SHP77 (cell line): ENCODE measurements at regions not wholly inside any gene's neighbourhood (a gene's known extent, or its start where the extent isn't known, plus 50 kb on each side); places are given as distances from the start of the nearest gene placed in this dataset.

Source experiments
- DNase-seq, 2 experiments: peaks; one replicate each; lab custom pipeline; 2025; lab: John Stamatoyannopoulos, UW

- DNase-seq = no peak
Measured at GRCh38 chr1:36743286-36744005, 260.7 kb upstream of the CSF3R start.

DNA sequence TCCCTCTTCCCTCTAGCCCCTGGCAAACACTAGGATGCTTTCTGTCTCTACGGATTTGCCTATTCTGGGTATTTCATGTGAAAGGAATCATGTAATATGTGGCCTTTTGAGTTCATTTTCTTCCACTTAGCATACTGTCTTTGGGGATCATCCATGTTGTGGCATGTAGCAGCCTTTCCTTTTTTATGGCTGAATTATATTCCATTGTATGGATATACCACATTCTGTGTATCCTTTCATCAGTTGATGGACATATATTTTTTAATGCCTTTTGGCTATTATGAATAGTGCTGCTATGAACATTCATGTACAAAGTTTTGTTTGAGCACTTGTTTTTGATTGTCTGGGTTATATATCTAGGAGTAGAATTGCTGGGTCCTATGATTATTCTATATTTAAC is 258.4 kb upstream of the CSF3R start:
- DNase-seq = no peak

DNA sequence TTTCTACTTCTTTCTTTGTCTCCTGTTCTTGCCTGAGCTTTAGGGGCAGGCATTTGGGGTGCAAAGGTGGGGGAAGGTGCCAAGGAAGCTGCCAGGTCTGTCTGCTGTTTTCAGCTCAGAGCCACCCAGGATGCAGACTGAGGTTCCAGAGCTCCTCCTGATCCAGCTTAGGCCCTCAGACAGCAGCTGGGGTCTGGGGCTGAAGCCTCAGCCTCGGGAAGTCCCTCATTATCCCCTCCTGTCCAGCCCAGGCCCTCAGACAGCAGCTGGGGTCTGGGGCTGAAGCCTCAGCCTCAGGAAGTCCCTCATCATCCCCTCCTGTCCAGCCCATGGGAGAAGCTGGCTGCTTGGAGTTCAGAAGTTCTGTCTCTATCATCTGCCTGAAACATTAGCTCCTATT is 257.7 kb upstream of the CSF3R start:
- no peak for DNase-seq

DNA sequence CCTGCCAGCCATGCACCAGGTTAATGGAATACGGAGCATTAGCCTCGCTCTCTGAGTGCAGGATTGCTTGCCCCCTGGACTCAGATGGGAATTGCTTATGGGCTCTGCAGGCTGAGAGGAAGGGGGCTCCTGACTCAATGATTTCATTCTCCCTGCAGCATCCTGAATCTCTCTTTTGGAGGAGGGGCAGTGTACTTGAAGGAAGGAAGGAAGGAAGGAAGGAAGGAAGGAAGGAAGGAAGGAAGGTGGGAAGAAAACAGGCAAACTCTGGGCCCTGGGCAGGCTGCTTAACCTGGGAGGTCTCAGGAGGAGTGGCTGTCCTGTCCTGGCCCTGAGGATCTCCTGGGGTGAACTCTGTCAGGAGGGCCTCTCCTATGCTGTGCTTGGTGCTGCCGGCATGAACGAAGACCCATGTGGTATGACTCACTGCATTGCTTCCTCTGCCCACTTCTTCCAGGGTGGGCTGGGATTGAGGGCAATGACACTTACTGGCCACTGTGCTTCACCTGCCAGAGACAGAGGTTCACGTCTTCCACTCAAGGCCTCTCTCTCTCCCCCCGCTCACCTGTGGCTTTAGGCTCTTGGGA is 257.1 kb upstream of the CSF3R start:
- no peak for DNase-seq

DNA sequence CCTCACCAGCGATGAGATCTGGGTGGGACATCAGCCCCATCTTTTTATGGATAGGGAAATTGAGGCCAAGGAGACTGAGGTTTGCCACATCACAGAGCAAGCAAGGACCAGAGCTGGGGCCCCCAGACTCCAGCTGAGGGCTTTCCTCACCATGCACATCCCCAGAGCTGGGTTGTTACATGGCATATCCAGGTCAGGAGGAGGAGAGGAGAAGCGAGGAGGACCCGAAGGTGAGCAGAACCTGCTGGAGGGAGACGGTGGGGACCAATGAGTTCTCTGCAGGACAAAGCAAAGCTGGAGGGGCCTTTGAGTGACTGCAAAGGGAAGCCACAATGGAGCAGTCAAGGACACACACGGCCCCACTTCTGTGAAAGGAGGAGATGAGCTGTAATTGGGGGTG is 255.5 kb upstream of the CSF3R start:
- no peak for DNase-seq

GRCh38 chr1:36737767-36738166 is 255.1 kb upstream of the CSF3R start:
- no peak for DNase-seq

DNA sequence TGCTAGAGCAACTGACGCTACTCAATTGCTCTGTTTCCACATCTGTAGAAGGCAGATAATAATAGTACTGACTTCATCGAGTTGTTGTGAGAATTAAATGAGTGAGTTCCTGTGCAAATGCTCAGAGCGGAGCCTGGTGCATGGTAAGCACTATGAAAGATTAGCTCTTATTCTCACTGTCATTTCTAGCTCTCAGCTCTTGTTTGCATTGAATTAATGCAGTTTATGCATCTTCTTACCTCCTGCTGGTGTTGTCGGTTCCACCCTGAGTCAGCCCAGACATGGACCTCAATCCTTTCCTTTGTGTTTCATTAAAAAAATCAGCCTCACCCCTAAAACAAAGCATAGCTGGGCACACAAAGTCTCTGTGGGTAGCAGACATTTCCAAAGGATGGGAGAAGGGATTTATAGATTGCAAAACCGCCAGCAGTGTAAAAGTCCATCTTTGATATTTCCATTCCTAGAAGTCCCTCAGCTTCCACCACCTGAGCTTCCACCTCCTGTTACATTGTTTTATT is 254.4 kb upstream of the CSF3R start:
- no peak for DNase-seq

- no peak for DNase-seq
Measured at GRCh38 chr1:36735939-36736730, 253.4 kb upstream of the CSF3R start.

DNA sequence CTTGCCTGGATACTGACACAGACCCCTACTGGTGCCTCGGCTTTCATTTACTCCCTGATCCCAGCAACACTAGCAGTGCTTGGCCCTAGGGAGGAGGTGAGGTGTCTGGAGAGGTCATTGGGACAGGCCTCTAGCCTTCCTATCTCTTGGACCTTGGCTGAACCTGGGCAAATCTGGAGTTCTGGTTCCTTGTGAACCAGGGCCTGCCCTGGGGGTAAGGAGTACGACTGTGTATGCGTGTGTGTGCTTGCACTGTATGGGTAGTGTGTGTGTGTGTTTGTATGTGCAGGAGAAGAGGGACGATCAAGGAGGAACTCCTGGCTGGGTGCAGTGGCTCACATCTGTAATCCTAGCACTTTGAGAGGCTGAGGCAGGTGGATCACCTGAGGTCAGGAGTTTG is 252.7 kb upstream of the CSF3R start:
- no peak for DNase-seq

DNA sequence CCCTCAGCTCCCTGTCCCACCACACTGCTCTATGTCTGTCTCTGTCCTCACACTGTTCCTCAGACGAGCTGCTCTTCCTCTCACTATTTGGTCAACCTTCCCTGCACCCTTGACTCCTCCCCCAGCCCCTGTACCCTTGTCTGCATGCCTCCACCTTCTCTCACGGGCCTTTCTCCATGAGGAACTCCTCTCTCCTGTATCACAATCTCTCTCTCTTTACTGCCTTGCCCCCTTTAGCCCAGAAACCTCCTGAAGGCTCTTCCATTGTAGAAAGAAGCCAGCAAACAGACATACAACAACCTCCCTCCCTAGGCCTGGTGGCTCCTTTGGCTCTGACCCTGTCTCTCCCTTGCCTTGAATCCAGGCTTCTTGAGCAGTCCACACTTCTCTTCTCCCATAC is 251.6 kb upstream of the CSF3R start:
- DNase-seq = no peak

- no peak for DNase-seq
Measured at GRCh38 chr1:36733748-36734147, 251.0 kb upstream of the CSF3R start.

DNA sequence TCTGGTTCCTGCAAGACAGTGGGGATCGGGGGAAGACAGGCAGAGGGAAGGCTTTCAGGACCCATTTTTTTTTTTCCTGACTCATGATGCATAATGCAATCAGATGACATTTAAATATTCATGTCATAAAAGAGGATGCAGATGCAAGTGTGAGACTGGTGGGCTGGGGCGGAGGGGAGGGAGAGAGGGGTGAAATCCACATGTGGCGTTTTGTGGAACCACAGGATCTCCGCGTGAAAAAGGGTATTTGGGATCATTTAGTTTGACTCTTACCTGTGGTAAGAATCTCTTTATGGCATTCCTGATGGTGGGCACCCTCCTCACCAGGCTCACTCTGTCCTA is 249.3 kb upstream of the CSF3R start:
- no peak for DNase-seq

GRCh38 chr1:36731226-36732014 is 248.7 kb upstream of the CSF3R start:
- DNase-seq = no peak

DNA sequence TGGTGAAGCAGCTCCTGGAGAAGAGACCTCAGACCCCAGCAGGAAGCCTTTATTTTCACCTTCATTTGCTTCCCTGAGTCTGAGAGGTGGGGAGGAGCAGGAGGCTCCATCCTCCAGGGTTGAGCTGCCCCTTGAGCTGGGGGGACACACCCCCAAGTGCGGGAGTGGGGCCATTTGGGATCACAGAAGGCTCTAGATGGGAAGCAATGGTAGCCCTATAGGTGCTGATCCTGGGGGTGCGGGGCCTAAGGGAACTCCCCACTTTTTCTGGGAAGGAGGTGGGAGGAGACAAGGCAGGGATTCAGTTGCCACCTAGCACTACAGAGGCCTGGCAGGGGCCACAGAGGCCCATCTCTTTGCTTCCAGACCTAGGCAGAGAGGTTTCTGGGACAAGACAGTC is 247.9 kb upstream of the CSF3R start:
- no peak for DNase-seq

GRCh38 chr1:36729716-36730510 is 247.2 kb upstream of the CSF3R start:
- DNase-seq = no peak

DNA sequence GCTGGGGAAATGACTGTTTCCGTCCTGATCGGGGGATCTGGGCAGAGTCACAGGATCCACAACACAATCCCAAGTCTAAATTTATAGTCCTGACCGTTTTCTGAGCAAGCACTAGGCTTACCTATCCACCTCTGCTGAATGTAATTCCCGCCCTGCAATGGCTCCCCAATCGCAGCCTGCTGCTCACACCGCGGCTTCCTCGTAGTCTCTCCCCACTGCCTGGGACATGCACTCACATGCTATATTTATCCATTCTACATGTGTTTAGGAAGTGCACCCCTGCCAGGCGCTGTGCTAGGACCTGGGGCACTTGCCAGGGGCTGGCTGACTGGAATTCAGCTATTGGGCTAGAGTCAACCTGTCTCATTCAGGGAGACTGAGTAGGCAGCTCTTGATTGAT is 246.6 kb upstream of the CSF3R start:
- no peak for DNase-seq

GRCh38 chr1:36728846-36729245 is 246.1 kb upstream of the CSF3R start:
- no peak for DNase-seq

- DNase-seq = no peak
Measured at GRCh38 chr1:36728051-36728450, 245.3 kb upstream of the CSF3R start.

DNA sequence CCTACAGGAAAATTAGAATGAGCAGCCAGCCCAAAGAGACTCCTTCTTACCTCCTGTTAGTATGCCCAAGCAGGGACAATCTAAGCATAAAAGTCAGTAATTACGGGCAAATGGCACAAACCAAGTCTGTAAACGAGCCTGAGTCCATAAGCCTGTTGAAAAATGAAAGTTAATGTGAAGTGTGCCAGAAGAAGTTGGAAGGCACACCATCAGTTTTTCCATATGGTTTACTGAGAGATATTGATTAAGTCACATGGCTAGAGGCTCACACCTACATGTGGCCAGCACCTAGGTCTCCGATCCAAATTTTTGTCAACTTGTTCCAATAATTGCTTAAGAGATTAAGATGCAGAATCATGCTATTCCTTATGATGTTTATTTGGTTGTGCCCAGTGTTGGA is 242.4 kb upstream of the CSF3R start:
- no peak for DNase-seq

GRCh38 chr1:36723813-36724212 is 241.1 kb upstream of the CSF3R start:
- no peak for DNase-seq

GRCh38 chr1:36722871-36723270 is 240.2 kb upstream of the CSF3R start:
- no peak for DNase-seq

DNA sequence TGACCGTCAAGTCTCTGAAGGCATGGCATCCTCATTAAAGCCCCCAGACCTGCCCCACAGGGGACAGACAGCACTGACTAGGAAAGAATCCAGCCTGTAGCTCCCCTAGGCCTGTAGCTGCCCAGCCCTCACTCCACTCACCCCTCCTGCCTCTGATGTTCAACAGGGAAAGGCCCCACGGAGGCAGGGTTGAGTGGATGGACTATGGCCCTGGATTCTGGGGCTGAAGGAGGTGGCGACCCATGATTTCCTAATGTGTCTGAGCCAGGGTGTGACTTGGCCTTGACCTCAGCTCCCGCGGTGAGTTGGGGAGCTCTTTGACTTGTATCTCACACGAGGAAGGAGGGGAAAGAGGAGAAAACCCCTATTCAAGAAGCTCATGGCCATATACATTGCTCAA is 238.5 kb upstream of the CSF3R start:
- no peak for DNase-seq
